ENCODE measurements at regions not wholly inside any gene's neighbourhood (a gene's known extent, or its start where the extent isn't known, plus 50 kb on each side); places are given as distances from the start of the nearest gene placed in this dataset.

GRCh38 chr11:33520112-33520511 is 180.5 kb downstream of the C11orf91 start:
- Histone ChIP-seq H3K4me3 (ENCODE audit: control extremely low read depth in 1 of 5, extremely low read depth in 1 of 5, insufficient read depth in 1 of 5, low read depth in 2 of 5, low read length in 4 of 5) (no peak overlapping the region), H3K36me3 (replicated peaks in 1 of 2; ENCODE audit: control extremely low read depth in 1 of 2, control insufficient read depth in 1 of 2, extremely low read depth in 1 of 2, insufficient read depth in 2 of 2, low read length in 1 of 2) (no peaks in the 10 kb centered on the region), H3K9ac (ENCODE audit: low read length) (no peak overlapping the region), H3K4me2 (replicated peaks; ENCODE audit: low read depth, low read length, poor library complexity, severe bottlenecking) (no peak overlapping the region), H3K9me3 (ENCODE audit: control extremely low read depth in 1 of 3, control insufficient read depth in 2 of 3, insufficient read depth in 1 of 3, low read length in 2 of 3) (no peaks in the 10 kb centered on the region), H4K20me1 (ENCODE audit: control insufficient read depth, insufficient read depth, low read length, poor library complexity, severe bottlenecking) (no peaks in the 10 kb centered on the region), H2AFZ (ENCODE audit: insufficient read depth, low read depth, low read length, poor library complexity, severe bottlenecking) (no peak overlapping the region), H3K27me3 (replicated peaks in 1 of 4; ENCODE audit: control extremely low read depth in 1 of 4, control insufficient read depth in 3 of 4, insufficient read depth in 4 of 4, low read length in 3 of 4) (peaks cover 0 to 5% (median 0%) of the 10 kb centered on the region in 4 experiments), H3K4me1 (ENCODE audit: control insufficient read depth in 2 of 2, insufficient read depth in 2 of 2, low read length in 2 of 2) (no peaks in the 10 kb centered on the region), H3K79me2 (ENCODE audit: control insufficient read depth, insufficient read depth, low read length) (no peaks in the 10 kb centered on the region), H3K27ac (ENCODE audit: low read length in 2 of 2) (no peak overlapping the region)
- peaks cover 31% of the 10 kb centered on the region for H3K27me3 Mint-ChIP-seq
- ChIA-PET POLR2A (no interaction called here), CTCF (no interaction called here)
- intact Hi-C loops (cut with micrococcal nuclease), result no loop called here
- H3K9me3 Mint-ChIP-seq (ENCODE audit: insufficient read depth), result no peaks in the 10 kb centered on the region
- no peak overlapping the region for H3K4me3 Mint-ChIP-seq
- no peak overlapping the region for H3K27ac Mint-ChIP-seq
- ATAC-seq (ENCODE audit: low read depth), result no peak
- H3K4me1 Mint-ChIP-seq, result no peaks in the 10 kb centered on the region
- DNase-seq, result no peak
- WGBS (ENCODE audit: insufficient coverage), result no CpG with 5 or more reads among the region's 1 CpG
- TF ChIP-seq EZH2 (IDR thresholded peaks at IDR 0.05; ENCODE audit: borderline replicate concordance, insufficient read depth, low read depth, low read length, poor library complexity, severe bottlenecking), result no peak

DNA sequence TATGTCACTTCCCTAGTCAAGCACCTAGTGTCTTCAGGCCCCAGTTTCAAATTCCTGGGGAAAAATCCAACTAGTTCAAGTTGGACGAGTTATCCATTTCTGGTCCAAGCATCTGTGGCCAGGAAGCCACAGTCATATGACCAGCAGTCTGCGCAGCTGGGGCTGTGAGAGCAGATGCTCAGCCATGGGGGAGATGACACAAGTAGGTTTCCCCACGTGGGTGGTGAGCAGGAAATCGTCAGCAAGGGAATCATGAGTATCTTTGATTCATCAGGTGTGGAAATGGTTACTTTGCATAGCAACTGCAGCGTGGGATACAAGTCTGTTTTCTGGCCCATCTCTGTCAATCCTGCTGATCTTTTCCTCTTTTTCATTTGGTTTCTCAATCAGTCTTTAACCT is 185.3 kb downstream of the C11orf91 start:
- TF ChIP-seq, protein P1, sequence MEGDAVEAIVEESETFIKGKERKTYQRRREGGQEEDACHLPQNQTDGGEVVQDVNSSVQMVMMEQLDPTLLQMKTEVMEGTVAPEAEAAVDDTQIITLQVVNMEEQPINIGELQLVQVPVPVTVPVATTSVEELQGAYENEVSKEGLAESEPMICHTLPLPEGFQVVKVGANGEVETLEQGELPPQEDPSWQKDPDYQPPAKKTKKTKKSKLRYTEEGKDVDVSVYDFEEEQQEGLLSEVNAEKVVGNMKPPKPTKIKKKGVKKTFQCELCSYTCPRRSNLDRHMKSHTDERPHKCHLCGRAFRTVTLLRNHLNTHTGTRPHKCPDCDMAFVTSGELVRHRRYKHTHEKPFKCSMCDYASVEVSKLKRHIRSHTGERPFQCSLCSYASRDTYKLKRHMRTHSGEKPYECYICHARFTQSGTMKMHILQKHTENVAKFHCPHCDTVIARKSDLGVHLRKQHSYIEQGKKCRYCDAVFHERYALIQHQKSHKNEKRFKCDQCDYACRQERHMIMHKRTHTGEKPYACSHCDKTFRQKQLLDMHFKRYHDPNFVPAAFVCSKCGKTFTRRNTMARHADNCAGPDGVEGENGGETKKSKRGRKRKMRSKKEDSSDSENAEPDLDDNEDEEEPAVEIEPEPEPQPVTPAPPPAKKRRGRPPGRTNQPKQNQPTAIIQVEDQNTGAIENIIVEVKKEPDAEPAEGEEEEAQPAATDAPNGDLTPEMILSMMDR (IDR thresholded peaks at IDR 0.05), result no peak
- TF ChIP-seq EZH2 (IDR thresholded peaks at IDR 0.05; ENCODE audit: borderline replicate concordance, insufficient read depth, low read depth, low read length, poor library complexity, severe bottlenecking), result no peak
- no peak overlapping the region for H2AFZ ChIP-seq (ENCODE audit: insufficient read depth, low read depth, low read length, poor library complexity, severe bottlenecking)
- H3K79me2 ChIP-seq (ENCODE audit: control insufficient read depth, insufficient read depth, low read length), result no peaks in the 10 kb centered on the region
- H3K4me3 Mint-ChIP-seq, result no peak overlapping the region
- intact Hi-C loops (cut with micrococcal nuclease), result no loop called here
- no peak overlapping the region for H3K4me3 ChIP-seq (ENCODE audit: control extremely low read depth in 1 of 5, extremely low read depth in 1 of 5, insufficient read depth in 1 of 5, low read depth in 2 of 5, low read length in 4 of 5)
- no peaks in the 10 kb centered on the region for H4K20me1 ChIP-seq (ENCODE audit: control insufficient read depth, insufficient read depth, low read length, poor library complexity, severe bottlenecking)
- CTCF ChIA-PET, result no interaction called here
- H3K27ac ChIP-seq (ENCODE audit: low read length in 2 of 2), result no peak overlapping the region
- H3K4me1 ChIP-seq (ENCODE audit: control insufficient read depth in 2 of 2, insufficient read depth in 2 of 2, low read length in 2 of 2), result no peaks in the 10 kb centered on the region
- 42% methylated on average over 3 of the region's 5 CpGs for WGBS (ENCODE audit: insufficient coverage)
- H3K27me3 Mint-ChIP-seq, result peaks cover 28% of the 10 kb centered on the region
- POLR2A ChIA-PET, result no interaction called here
- H3K4me1 Mint-ChIP-seq, result no peaks in the 10 kb centered on the region
- H3K36me3 ChIP-seq (replicated peaks in 1 of 2; ENCODE audit: control extremely low read depth in 1 of 2, control insufficient read depth in 1 of 2, extremely low read depth in 1 of 2, insufficient read depth in 2 of 2, low read length in 1 of 2), result no peaks in the 10 kb centered on the region
- no peak for DNase-seq
- no peak overlapping the region for H3K27ac Mint-ChIP-seq
- peaks cover 0 to 6% (median 0%) of the 10 kb centered on the region in 3 donors for H3K9me3 ChIP-seq (ENCODE audit: control extremely low read depth in 1 of 3, control insufficient read depth in 2 of 3, insufficient read depth in 1 of 3, low read length in 2 of 3)
- no peaks in the 10 kb centered on the region for H3K9me3 Mint-ChIP-seq (ENCODE audit: insufficient read depth)
- no peak overlapping the region for H3K4me2 ChIP-seq (replicated peaks; ENCODE audit: low read depth, low read length, poor library complexity, severe bottlenecking)
- no peak overlapping the region for H3K9ac ChIP-seq (ENCODE audit: low read length)
- no peak for ATAC-seq (ENCODE audit: low read depth)
- H3K27me3 ChIP-seq (replicated peaks in 1 of 4; ENCODE audit: control extremely low read depth in 1 of 4, control insufficient read depth in 3 of 4, insufficient read depth in 4 of 4, low read length in 3 of 4), result peaks cover 0 to 2% (median 0%) of the 10 kb centered on the region in 4 experiments

Data from B cell (primary cell).